Caki2 (cell line): ENCODE measurements at regions not wholly inside any gene's neighbourhood (a gene's known extent, or its start where the extent isn't known, plus 50 kb on each side); places are given as distances from the start of the nearest gene placed in this dataset.
"Not testable (repeated sequence)": the region's sequence is repeated elsewhere in the genome, so short reads cannot be mapped to it uniquely, and the experiment has no call there.

Source experiments
- DNase-seq: peaks from one replicate; pipeline ENCODE4 v3.0.0-alpha.2; 2015; ENCODE audit warnings: low read depth
- in situ Hi-C: cut with HindIII; loops from 2 replicates; pipeline ENCODE4 v1.10.0; 2016; ENCODE audit warnings: low sequenced_read_pairs, low pct_unique_long_range_greater_than_20kb, mixed read lengths

DNA sequence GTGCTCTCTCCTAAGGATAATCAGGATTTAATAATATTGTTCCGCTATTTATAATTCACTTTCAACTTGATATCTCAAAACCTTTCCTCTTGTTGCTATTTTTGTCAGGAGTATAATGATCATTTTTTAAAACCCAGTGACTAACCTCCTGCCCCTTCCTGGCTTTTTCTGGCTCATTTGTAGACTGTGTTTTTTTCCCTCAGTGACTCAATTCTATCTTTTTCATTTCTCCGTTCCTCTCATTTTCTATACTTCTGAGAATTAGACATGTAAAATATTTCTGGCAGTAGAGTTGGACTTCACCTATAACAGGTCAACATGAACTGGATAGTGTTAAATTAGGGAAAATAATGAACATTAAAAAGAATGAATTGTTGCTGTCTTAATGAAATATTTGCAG, 490.7 kb downstream of the EDEM1 start:
- in situ Hi-C loops, result no loop called here
- DNase-seq, result no peak

DNA sequence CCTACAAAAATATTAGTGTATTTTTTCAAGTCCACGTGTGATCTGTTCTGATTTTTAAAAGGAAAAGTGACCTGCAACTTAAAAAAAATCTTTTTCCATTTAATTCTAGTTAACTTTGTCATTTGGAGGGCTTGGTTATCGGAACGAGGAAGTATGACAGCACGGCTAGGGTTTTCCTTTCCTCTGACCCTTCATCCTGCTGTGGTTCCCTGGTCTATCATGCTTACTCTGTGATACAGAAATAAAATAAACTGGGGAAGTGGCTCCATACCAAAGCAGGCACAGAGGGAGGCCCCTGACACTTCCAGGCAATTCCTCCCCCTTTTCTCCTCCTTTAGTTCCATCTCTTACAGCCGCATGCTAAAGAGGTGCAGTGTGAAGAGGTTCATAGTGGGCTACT, 491.3 kb downstream of the EDEM1 start:
- in situ Hi-C loops, result no loop called here
- DNase-seq, result no peak

DNA sequence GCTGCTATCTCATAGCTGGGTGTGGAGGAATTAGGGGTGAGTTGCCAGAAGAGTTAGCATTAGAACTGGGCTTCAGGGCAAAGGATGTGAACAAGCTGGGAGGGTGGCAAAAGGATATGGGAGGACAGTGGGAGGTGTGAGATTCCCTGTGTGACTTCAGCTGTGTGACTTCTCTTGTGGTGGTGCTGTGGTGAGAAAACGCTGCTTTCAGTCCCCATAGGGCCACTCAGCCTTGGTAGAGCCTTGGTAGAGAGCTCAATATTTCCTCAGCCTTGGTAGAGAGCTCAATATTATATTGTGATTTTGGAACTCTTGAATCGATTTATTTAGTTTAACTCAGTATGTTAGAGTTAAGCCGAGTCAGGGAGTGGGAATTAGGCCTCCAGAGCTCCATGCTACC, 499.7 kb downstream of the EDEM1 start:
- in situ Hi-C loops, result no loop called here
- no peak for DNase-seq

DNA sequence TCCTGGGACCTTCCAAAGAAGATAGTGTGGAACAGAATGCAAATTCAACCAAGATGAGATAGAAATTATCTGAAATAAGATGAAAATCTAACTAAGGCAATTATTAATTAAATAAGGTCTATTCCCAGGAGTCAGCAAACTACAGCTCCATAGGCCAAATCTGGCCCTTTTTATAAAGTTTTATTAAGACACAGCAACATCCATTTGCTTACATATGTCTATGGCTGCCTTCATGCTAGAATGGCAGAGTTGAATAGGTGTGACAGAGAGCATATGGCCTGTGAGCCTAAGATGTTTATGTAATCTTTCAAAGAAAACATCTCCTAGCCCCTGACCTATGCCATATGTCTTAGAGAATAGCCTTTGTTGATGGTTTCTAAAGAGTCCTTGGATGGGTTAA, 503.0 kb downstream of the EDEM1 start:
- no peak for DNase-seq
- in situ Hi-C loops, result no loop called here

DNA sequence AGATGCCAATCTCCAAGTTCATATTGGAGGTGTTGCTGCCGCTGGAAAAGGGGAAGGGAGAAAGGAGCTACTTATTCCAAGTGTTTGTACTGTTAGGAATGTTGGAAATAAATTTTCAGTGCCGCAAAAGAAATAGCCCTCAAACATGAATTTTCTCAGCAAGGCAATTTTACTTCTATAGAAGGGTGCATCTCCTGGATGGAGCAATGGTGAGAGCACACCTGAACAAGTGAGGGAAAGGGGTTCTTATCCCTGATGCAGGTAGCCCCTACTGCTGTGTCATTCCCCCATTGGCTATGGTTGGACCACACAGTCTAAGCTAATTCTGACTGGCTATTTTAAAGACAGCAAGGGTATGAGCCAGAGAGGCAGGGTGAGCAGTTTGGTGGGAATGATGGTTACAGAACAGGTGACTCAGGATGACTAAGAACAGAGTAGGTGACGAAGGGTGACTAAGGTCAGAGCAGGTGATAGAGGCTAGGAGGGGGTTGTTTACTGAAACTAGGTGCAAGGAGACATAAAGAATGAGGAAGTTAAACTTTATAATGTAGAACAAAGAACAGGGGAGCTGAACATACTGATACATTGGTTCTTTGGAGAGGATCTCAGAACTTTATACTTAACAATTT, 503.5 kb downstream of the EDEM1 start:
- in situ Hi-C loops, result no loop called here
- DNase-seq, result peak; percentile 6

DNA sequence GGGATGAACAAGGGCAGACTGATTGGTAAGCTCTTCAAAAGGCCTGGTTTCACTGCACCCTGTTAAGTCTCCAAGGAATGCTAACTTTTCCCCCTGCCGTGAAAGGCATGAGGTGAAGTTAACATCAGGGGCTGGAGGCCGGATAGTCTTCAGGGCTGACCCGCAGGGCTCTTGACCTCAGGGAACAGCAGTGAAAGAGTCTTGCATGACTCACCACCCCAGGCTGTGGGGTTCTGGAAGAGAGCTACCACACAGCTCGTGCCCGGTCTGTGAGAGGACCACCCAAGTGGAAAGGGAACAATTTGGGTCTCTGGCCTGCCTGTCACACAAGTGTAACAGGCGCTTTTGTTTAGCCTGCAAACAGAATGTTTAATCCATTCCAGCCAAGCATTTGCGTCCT, 504.9 kb downstream of the EDEM1 start:
- in situ Hi-C loops, result no loop called here
- DNase-seq, result no peak

DNA sequence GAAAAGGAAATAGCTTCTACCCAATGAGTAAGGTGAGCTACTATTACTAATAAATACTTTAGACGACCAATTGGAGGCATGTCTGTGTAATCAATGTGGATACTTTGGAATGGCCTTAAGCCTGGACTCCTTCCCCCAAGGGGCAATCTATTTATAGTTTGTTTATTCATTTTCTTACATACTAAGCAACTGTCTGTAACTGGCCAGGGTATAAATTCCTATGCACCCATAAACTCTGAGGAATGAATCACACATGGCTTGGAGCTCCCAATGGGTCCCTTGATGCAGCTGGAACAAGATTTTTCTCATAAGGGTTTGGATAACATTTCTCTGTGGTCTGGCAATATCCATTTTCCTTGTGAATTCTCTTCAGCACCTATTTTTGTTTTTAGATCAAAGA, 506.8 kb downstream of the EDEM1 start:
- DNase-seq, result no peak
- in situ Hi-C loops, result no loop called here

DNA sequence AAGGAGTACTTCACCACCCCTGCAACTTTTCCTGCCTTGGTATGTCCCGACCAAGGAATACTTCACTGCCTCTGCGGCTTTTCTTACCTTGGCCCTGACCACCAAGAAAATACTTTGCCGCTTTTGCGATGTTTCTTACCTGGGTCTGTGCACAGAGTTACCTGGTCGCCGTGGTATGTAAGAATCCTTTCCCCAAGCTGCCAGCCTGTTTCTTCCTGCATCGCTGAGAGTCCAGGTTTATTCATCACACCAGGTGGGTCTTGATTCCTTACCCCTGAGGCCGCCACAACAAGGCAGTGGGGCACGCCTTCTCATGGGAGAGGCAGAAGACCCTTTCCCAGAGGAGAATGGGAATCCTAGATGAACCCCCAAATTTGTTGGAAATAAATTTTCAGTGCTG, 511.3 kb downstream of the EDEM1 start:
- no peak for DNase-seq
- in situ Hi-C loops, result no loop called here

DNA sequence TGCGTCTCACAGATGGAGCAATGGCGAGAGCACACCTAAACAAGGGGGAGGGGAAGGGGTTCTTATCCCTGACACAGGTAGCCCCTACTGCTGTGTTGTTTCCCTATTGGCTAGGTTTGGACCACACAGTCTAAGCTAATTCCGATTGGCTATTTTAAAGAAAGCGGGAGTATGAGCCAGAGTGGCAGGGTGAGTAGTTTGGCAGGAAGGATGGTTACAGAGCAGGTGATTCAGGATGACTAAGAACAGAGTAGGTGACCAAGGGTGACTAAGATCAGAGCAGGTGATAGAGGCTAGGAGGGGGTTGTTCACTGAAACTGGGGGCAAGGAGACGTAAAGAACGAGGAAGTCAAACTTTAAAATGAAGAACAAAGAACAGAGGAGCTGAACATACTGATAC, 511.8 kb downstream of the EDEM1 start:
- in situ Hi-C loops, result no loop called here
- DNase-seq, result no peak

DNA sequence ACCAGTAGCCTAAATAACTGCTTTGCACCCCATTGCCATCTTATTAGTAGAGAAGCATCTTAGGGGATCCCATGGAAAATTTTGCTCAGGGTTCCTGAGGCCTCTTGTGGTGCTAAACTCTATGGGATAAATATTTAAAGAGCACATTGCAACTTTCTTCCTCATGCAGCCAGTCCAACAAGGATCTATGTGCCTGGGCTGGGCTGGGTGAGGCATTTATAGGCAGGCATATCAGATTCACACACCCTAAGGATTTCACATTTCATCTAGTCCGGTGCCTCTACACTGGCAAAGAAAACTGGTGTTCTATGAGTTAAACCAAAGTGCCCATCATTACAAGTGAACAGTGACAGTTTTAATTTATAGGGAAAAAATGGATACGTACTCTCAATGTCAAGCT, 512.3 kb downstream of the EDEM1 start:
- in situ Hi-C loops, result no loop called here
- DNase-seq, result no peak

DNA sequence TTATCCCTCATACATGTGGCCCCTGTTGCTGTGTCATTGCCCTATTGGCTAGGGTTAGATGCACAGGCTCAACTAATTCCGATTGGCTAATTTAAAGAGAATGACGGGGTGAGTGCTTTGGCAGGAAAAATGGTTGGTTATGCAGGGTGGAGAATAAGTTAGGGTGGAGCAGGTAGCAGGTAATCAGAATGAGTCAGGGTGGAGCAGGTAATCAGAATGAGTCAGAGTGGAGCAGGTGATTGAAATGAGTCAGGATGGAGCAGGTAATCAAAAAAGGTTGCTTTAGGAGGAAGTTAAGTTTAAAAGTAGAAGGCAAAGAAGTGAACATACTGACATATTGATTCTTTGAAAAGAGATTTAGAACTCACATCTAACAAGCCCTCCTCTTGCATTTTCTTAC, 513.5 kb downstream of the EDEM1 start:
- in situ Hi-C loops, DNase-seq: not testable (repeated sequence)

DNA sequence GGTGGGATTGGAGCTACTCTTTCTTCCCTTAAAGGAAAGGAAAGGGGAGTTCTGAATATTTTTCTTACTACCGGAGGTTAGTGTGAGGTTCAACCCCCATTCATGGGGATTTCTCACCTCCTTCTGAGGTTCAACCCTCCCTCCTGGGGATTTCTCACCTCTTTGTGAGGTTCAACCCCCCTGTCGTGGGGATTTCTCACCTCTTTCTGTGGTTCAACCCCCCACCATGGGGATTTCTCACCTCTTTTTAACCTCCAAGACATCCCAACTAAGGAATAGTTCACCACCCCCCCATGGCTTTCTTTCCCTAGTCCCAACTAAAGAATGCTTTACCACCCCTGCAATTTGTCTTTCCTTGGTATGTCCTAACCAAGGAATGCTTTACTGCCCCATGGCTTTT, 520.3 kb downstream of the EDEM1 start:
- no peak for DNase-seq
- in situ Hi-C loops, result no loop called here

DNA sequence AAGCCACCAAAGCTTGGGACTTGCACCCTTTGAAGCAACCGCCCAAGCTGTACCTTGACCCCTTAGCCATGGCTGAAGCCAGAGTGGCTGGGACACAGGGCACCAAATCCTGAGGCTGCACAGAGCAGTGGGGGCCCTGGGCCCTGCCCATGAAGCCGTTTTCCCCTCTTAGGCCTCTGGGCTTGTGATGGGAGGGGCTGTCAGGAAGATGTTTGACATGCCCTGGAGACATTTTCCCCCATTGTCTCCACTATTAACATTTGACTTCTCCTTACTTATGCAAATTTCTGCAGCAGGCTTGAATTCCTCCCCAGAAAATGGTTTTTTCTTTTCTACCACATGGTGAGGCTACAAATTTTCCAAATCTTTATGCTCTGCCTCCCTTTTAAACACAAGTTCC, 522.2 kb downstream of the EDEM1 start:
- in situ Hi-C loops, result no loop called here
- no peak for DNase-seq

DNA sequence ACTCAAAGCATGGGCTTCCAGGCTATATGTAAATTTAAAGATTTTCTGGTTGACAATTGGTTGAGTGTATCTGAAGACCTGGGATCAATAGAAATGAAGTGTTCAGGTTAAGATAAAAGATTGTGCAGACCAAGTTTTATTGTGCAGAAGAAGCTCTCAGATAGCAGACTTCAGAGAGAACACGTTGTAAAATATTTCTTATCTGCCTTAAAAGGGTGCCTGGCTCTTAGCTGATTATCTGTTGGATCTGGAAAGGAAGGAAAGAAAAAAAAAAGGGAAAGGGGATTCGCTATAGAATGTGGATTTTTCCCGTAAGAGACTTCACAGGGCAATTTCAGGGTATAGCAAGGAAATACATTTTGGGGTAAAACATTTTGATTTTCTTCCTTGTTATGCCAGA, 523.2 kb downstream of the EDEM1 start:
- no peak for DNase-seq
- in situ Hi-C loops, result no loop called here

DNA sequence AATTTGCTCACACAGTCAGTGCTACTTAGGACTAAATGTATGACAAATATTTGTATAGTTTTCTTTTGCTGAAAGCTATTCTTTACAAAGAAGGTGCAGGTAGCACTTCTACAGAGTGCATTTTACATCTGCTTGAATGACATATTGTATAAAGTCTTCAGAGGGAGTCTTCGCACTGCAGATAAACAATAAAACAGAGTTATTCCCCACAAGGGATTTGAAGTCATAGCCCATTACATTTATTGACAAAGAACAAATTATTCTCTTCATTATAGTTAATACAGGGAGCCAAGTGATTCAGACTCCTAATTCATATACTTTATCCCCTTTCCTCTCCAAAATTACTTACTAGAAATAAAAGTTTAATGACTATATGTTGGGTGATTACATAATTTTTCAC, 529.7 kb downstream of the EDEM1 start:
- DNase-seq, result no peak
- in situ Hi-C loops, result no loop called here

DNA sequence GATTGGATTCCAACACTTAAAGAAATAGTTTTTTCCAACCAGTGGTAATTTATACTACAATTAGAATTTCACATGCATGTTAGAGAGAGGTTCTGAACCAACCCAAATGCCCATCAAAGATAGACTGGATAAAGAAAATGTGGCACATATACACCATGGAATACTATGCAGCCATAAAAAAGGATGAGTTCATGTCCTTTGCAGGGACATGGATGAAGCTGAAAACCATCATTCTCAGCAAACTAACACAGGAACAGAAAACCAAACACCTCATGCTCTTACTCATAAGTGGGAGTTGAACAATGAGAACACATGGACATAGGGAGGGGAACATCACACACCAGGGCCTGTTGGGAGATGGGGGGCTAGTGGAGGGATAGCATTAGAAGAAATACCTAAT, 532.2 kb downstream of the EDEM1 start:
- in situ Hi-C loops, result not testable (repeated sequence)

DNA sequence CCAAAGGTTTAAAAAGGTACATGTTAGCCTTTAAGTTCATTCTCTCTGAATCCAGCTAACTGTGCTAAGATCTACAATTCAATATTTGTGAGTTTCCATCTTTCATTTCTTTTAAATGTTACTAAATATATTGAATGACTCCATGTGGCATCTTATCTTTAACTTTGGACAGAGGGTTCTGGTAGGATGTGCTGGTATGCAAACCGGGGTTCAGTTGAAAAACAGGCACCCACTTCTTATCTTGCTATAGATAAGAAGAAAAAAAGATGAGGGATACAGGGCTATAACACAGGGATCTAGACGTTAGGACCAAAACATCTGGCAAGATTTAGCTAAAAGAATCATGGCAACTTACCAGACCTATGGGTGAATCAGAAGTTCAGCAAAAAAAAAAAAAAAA, 538.3 kb downstream of the EDEM1 start:
- DNase-seq, result no peak
- in situ Hi-C loops, result no loop called here

More for the DNA sequence above, 532.2 kb downstream of the EDEM1 start:
- not testable (repeated sequence) for DNase-seq

DNA sequence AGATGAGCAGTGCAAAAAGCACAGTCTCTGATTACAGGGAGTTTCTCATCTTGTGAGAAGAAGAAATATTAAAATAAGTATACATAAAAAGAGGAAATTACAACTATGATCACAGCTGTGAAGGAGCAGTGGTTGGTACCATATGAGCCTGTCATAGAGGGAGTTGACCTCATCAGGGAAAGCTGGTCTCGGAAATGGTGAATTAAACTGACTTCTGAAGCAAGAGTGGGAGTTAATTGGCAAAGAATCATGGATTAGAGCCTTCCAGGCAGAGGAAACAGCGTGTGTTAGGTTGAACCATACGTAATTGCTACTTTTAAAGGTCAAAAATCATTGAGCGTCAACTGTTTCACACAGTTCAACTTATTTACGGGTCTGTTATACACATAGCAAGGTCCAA, 539.1 kb downstream of the EDEM1 start:
- in situ Hi-C loops, result no loop called here
- DNase-seq, result no peak

DNA sequence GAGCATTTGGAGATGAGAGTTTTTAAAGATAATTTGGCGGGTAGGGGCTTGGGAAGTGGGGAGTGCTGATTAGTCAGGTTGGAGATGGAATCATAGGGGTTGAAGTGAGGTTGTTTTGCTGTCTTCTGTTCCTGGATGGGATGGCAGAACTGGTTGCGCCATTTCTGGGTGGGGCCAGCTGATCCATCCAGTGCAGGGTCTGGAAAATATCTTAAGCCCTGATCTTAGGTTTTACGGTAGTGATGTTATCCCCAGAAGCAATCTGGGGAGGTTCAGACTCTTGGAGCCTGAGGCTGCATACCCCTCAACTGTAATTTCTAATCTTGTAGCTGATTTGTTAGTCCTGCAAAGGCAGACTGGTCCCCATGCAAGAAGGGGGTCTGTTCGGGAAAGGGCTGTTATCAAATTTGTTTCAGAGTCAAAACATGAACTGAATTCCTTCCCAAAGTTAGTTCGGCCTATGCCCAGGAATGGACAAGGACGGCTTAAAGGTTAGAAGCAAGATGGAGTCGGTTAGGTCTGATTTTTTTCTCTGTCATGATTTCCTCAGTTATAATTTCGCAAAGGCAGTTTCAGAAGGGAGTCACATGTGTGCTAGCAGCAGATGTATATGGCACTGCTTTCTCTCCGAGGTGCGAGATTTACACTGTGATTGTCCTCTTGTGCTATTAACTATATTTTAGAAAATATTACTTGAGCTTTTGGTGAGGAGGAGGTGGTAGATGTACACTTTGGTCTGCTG, 540.4 kb downstream of the EDEM1 start:
- in situ Hi-C loops, result no loop called here
- no peak for DNase-seq

DNA sequence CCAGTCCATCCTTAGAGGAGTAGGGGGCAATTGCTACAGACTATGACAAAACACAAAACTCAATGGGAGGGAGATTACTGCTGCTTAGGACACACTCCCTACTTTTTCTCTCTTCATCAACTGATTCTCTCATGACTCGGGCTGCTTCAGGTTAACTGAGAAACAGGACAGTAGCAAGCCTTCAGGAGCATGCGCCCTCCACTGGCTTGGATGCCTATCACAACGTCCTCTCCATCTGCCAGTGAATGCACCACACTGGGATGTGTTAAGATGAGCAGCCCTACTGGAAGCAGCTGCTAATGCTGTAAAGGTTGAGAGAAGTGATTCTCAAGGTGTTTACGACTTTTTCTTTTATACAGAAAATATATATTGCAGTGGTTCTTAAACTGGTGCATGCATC, 542.3 kb downstream of the EDEM1 start:
- DNase-seq, result no peak
- in situ Hi-C loops, result no loop called here
